M059J (cell line): ENCODE measurements at regions not wholly inside any gene's neighbourhood (a gene's known extent, or its start where the extent isn't known, plus 50 kb on each side); places are given as distances from the start of the nearest gene placed in this dataset.
"Not testable (repeated sequence)": the region's sequence is repeated elsewhere in the genome, so short reads cannot be mapped to it uniquely, and the experiment has no call there.

Experiments
- DNase-seq: peaks from one replicate; pipeline ENCODE4 v3.0.0-alpha.2; 2012; ENCODE audit warnings: low read depth

DNA sequence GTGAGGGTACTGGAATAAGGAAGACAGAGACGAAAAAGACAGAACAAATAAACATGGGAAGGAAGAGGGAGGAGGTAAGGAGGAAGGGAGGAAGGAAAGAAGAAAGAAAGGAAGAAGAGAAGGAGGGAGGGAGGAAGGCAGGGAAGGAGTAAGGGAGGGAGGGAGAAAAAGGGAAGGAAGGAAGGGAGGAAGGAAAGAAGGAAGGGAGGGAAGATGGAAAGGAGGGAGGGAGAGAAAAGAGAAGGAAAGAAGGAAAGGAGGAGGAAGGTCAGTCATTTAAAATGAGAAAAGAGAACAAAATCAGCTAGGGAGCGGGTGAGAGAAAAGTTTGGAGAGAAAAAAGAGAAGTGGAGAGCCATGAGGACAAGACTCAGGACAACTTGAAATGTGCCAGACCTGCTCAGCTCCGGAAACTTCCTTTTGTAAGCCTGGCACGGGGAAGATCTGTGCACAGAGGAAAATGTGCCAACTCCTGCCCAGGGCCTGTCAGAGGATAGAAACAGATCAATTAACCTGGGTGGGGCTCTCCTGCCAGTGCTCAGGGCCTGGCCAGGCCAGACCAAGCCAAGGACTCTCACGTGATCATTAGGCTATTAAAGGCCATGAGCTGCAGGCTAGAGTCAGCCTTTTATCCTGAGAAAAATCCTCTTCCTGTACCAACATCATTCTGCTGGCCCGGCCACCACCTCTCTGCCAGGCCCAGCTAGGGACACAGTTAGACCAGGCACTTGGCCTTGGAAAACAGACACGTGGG is 50.1 kb upstream of the BCL6 start:
- DNase-seq = no peak

GRCh38 chr3:187798126-187798525 is 52.9 kb upstream of the BCL6 start:
- no peak for DNase-seq

DNA sequence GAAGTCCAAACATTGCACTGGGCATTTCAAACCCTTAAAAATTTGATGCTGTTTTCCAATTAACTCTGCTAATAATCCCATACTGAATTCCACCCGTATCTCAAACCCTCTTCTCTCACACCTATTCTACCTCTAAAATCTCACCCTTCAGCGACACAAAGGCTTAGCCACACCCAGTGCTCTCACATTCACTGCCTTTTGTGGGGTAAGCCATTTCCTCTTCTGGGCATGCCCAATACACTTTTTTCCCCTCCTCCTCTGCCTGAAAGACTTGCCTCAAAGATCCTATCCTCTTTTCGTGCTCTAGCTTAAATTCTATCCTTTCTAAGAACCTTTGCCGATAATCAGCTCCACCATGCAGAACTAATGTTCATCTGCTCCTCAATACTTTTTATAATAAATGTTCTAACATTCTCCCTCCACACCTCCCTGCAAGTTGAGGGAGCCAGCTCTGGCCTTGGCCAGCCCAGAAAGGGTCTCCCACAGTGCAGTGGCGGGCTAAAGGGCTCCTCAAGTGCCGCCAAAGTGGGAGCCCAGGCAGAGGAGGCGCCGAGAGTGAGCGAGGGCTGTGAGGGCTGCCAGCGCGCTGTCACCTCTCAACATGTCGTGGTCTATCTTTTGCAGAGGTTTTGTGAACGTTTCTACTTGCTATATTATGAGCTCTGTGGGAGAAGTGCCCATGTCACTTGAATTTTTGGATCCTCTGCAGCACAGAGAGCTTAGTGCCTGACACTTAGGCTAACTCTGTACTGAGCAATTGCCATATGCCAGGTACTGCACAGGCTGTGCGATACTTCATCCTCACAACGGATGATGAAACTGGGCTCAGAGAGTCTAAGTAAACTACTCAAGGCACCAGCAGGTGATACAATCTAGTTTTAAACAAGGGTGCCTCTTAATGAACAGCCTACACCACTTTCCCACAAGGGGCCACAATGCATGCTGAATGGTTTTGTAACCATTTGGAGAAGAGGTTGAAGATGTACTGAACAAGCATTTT is 53.6 kb upstream of the BCL6 start:
- DNase-seq = no peak

- no peak for DNase-seq
These were observed 54.8 kb upstream of the BCL6 start for GRCh38 chr3:187799942-187800641.

DNA sequence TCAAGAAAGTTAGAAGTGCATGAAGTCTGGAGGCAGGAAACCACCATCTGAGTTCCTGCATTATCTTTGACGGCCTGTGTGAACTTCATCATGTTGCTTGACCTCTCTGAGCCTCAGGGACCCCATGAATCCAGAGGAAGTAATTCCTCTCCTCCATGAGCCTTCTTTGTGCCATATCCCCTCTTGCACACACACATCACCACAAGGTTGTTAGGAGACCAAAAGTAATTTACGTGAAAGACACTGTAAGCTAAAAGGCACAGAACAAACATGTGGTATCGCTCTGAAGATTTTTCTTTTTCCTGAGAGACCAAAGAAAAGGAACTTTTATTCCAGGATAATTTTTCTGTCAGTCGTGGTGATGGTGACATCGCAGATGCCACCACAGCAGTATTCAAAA is 55.9 kb upstream of the BCL6 start:
- DNase-seq = no peak

GRCh38 chr3:187802203-187802927 is 57.1 kb upstream of the BCL6 start:
- no peak for DNase-seq

- DNase-seq = no peak
These were observed 57.6 kb upstream of the BCL6 start for GRCh38 chr3:187802928-187803259.

DNA sequence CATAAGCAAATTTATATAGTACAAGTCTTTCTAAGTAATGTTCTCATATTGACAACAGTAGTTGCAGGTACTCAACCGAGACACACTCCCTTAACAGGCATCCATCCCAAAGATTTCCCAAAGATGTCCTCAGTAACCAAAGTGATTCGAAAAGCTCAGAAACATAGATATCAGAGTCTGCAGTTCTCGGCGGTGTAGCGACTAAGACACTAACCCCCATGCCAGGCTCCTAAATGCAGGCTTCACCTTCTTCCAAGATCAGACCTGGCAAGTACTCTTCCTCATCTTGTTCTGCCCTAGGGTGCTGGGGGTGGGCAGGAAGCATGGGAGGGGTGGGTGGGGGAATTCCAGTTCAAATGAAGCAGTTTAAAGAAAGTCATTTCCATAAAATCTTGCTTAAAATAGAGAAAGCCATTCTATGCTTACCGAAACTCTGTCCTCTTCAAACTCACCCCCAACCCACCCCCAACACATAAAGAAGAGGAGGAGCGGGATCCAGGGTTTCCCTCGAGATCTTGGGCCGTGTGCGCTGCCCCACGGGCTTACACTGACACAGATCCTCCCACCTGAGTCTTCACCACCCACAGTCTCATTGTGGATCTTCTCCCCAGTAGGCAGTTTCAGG is 59.0 kb upstream of the BCL6 start:
- DNase-seq = no peak

GRCh38 chr3:187804745-187805121 is 59.5 kb upstream of the BCL6 start:
- no peak for DNase-seq

- DNase-seq = no peak
These were observed 60.5 kb upstream of the BCL6 start for GRCh38 chr3:187805774-187806173.

DNA sequence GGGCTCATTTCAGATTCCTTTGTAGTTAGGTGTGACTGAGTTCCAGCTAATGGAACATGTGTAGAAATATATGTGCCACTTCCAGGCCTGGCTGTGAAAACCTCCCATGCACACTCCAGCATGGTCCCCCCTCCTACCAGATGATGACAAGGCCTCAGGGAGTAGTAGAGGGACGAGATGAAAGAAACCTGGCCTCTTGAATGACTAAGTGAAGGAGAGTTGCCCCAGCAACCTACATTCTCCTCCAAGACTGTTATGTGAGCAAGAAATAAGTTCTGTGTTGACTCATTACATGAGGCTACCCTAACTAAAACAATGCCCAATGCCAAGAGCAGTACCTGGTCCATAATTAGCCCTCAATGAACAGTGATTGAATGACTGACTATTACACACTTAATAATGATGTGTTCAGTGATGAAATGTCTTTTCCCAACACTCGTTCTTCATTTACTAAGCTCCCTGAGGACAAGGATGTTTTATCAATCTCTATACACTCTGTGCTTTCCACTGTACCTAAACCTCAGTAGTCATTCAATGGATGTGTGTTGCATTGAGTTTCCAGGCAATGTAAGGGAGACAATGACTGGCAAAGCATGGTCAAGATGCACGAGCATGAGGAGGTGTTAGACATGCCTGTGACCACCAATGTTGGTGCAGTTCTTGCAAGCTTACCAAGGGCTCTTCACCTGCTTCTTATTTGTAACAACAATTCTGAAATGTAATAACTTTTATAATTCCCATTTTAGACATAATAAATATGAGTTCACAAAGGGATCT is 62.0 kb upstream of the BCL6 start:
- DNase-seq = peak; percentile 76

DNA sequence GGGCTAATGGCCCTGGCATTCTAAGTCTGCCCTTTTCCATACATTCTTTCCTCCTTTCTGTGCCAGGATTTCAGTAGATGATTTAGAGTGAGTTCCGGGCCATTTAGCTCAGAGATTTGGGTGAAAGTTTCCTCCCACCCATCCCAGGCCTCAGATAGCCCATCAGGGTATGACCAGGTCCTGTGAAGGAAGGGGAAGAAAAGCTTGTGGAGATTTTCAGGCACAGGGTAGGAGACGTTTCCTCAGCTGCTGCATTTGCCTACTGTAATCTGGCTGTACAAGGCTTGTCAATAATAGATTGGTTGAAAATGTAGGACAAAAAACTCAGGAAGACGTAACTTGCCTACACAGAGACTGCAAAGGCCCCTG is 63.2 kb upstream of the BCL6 start:
- no peak for DNase-seq

GRCh38 chr3:187809612-187809991 is 64.3 kb upstream of the BCL6 start:
- no peak for DNase-seq

GRCh38 chr3:187810021-187810446 is 64.8 kb upstream of the BCL6 start:
- DNase-seq = no peak

DNA sequence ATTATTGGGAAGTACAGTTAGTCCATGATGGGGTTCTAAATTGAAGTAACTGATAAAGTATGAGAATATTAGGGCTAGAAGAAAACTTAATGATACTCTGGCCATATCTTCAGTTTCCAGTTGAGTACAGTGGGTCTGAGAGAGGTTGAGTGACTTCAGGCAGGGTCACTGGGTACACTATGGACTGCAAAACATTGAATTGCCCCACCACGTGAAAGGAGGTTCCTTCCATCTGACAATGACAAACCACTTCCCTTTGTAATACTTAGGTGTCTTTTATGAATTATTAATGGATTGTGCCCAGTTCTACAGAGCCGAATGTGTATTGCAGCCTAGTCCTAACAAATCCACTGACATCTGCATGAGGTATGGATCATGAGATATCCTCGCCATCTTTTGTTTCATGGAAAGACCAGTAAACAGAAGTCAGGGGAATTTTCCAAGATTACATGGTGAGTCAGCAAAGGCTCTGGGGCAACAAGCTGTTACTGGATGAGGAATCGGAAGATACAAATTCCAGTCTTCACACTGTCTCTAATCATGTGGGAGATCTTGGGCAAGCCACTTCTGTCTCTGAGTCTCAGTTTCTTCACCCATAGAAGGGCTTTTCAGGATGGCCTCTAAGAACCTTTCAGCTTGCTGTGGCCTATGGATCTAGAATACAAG is 66.5 kb upstream of the BCL6 start:
- DNase-seq = peak; percentile 62

GRCh38 chr3:187812496-187812895 is 67.2 kb upstream of the BCL6 start:
- DNase-seq = no peak

GRCh38 chr3:187813198-187813597 is 67.9 kb upstream of the BCL6 start:
- no peak for DNase-seq

GRCh38 chr3:187817766-187818165 is 72.5 kb upstream of the BCL6 start:
- DNase-seq = not testable (repeated sequence)

DNA sequence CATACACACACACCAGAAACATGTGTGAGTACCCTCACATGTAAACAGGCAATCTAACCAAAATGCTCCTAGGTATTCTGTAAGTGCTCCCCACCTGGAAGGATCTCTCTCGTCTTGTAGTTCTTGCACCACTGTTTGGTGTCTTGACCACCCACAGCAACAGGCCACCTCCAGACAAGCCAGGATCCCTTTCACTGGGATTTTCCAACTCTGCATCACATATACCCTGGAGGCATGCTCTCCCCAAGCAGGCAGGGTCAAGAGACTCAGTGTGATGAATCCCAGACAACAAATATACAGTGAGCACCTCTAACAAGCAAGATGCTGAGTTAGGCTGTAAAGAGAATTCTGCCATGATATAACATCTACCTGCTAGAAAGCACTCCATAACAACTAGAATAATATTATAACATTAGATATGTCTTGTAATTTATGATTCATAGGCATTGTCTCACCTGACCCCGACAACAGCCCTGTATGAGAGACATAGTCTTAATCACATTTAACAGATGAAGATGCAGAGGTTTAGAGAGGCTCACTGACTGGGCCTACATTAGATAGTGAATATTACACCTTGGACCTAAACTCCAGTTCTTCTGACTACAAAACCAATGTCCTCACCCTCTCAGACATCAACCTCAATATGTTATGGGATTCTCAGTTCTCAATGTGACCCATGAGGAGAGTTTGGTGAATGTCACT is 76.5 kb upstream of the BCL6 start:
- DNase-seq = peak; percentile 59
